ENCODE measurements at regions not wholly inside any gene's neighbourhood (a gene's known extent, or its start where the extent isn't known, plus 50 kb on each side); places are given as distances from the start of the nearest gene placed in this dataset.

DNA sequence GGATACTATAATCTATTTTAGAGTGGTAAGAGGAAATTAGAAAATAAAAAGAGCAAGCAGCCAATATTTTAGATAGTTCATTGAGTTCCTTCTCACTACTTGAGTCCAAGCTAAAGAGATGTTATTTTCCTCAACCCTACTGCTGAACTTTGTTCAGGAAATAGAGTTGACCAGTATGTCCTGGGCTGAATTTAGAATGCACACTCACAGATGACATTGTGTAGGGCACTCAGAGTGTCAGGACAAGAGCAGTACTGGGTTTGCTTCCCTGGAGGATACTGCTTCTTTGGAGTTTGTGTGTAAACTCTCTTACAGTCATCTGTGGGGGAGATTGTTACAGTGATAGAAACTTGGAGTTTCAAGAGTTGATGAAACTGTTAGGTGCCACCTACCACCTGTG lies 80.0 kb upstream of the AGBL1 start:
- no peak for TF ChIP-seq POLR2AphosphoS5 (IDR thresholded peaks at IDR 0.05; ENCODE audit: low read depth, low read length)
- no peak for TF ChIP-seq POLR2A (IDR thresholded peaks at IDR 0.05; ENCODE audit: low read depth, low read length)

Data from GM12892 (cell line).